MM.1S (cell line): ENCODE measurements at regions not wholly inside any gene's neighbourhood (a gene's known extent, or its start where the extent isn't known, plus 50 kb on each side); places are given as distances from the start of the nearest gene placed in this dataset.

Experiments
- DNase-seq: peaks from one replicate; pipeline ENCODE4 v3.0.0-alpha.2; 2015
- H2AFZ ChIP-seq: fragments of 300-600 bp; sonication (generic); 2 replicates; pipeline ENCODE4 v1.6.0; 2016; ENCODE audit warnings: antibody characterized with exemption, low read length
- H3F3A ChIP-seq: fragments of 300-600 bp; sonication (generic); 2 replicates; pipeline ENCODE4 v1.6.1; 2016; ENCODE audit warnings: mild to moderate bottlenecking, antibody characterized with exemption, low read length, moderate library complexity, mixed read lengths; ENCODE audit not compliant: insufficient read depth
- H3K27ac ChIP-seq: fragments of 300-600 bp; sonication (generic); 2 replicates; pipeline ENCODE4 v1.5.1; 2016; ENCODE audit warnings: mild to moderate bottlenecking, low read length
- H3K27me3 ChIP-seq: fragments of 300-600 bp; sonication (generic); replicated peaks from 2 replicates; pipeline ENCODE4 v1.6.0; 2016; ENCODE audit warnings: low read length; ENCODE audit not compliant: insufficient read depth
- H3K36me3 ChIP-seq: fragments of 300-600 bp; sonication (generic); replicated peaks from 2 replicates; pipeline ENCODE4 v1.6.1; 2016; ENCODE audit warnings: mild to moderate bottlenecking, low read length, mixed read lengths; ENCODE audit not compliant: insufficient read depth
- H3K4me1 ChIP-seq: fragments of 300-600 bp; sonication (generic); 2 replicates; pipeline ENCODE4 v1.6.1; 2016; ENCODE audit warnings: low read length, mixed read lengths
- H3K4me2 ChIP-seq: fragments of 300-600 bp; sonication (generic); 2 replicates; pipeline ENCODE4 v1.6.0; 2016; ENCODE audit warnings: low read depth, low read length
- H3K4me3 ChIP-seq: fragments of 300-600 bp; sonication (generic); 2 replicates; pipeline ENCODE4 v1.5.1; 2016; ENCODE audit warnings: low read length, mixed read lengths
- H3K79me2 ChIP-seq: fragments of 300-600 bp; sonication (generic); 2 replicates; pipeline ENCODE4 v1.6.1; 2016; ENCODE audit warnings: mixed run types, low read length, mixed read lengths
- H3K9ac ChIP-seq: fragments of 300-600 bp; sonication (generic); 2 replicates; pipeline ENCODE4 v1.6.1; 2016; ENCODE audit warnings: low read length, mixed read lengths
- H3K9me2 ChIP-seq: fragments of 300-600 bp; sonication (generic); replicated peaks from 2 replicates; pipeline ENCODE4 v1.6.1; 2016; ENCODE audit warnings: mild to moderate bottlenecking, low read length, mixed read lengths; ENCODE audit not compliant: insufficient read depth
- H3K9me3 ChIP-seq: fragments of 300-600 bp; sonication (generic); replicated peaks from 2 replicates; pipeline ENCODE4 v1.6.1; 2016; ENCODE audit warnings: mild to moderate bottlenecking, low read length, mixed read lengths; ENCODE audit not compliant: insufficient read depth
- H4K20me1 ChIP-seq: fragments of 300-600 bp; sonication (generic); 2 replicates; pipeline ENCODE4 v1.6.1; 2016; ENCODE audit warnings: mild to moderate bottlenecking, low read length, moderate library complexity, mixed read lengths; ENCODE audit not compliant: insufficient read depth
- EZH2 ChIP-seq: fragments of 300-600 bp; sonication (generic); optimal IDR thresholded peaks from 2 replicates; pipeline ENCODE3; 2017; ENCODE audit warnings: low read depth, mild to moderate bottlenecking, antibody characterized with exemption, low read length, mixed read lengths
- EZH2phosphoT487 ChIP-seq: fragments of 300-600 bp; sonication (generic); IDR thresholded peaks from 2 replicates; pipeline ENCODE4 v1.6.1; 2018; ENCODE audit warnings: antibody characterized with exemption, low read length
- TF ChIP-seq, protein P1 (sequence below): fragments of 300-600 bp; sonication (generic); IDR thresholded peaks from 2 replicates; pipeline ENCODE4 v1.5.1; 2016; ENCODE audit warnings: antibody characterized with exemption, low read length, mixed read lengths

DNA sequence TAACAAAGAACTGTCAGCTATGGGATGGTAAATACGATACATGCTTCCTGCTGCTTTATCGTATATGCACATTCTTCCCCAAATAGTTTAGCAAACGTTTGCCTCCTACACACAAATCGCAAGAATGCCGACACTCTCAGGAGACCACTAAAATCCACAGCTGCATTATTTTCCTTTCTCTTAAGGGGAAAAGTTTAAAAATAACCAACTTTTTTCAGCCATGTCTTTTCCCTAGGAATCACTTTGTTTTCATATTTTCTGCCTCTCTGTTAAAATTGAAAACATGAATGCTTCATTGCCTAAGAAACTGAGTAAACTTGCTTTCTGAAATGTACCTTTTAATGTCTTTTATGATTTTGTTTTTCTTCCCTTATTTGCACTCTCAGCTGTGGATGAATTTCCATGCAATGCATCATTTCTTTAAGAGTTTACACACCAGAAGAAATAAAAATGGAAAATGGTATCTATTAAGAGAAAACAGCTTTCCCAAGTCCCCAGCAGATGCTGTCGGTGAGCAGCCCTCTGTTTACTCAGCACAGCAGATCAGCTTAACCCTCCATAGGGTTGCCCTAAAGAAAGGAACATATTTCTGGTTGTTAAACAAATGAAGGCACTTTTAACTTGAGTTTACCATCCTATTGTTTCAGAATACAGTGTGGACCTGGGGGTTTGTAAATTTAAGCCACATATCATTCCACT is 66.2 kb downstream of the IZUMO3 start:
- Histone ChIP-seq H3K27me3 (no peaks in the 10 kb centered on the region), H3K9me3 (no peaks in the 10 kb centered on the region), H3K9me2 (no peaks in the 10 kb centered on the region), H3K9ac (no peak overlapping the region), H4K20me1 (no peaks in the 10 kb centered on the region), H3K4me1 (no peaks in the 10 kb centered on the region), H3F3A (no peaks in the 10 kb centered on the region), H3K36me3 (no peaks in the 10 kb centered on the region), H3K79me2 (no peaks in the 10 kb centered on the region), H3K27ac (no peak overlapping the region), H2AFZ (no peak overlapping the region), H3K4me3 (no peak overlapping the region), H3K4me2 (no peak overlapping the region)
- no peak for TF ChIP-seq EZH2
- DNase-seq: no peak

- H3K4me3 ChIP-seq: no peak overlapping the region
- no peaks in the 10 kb centered on the region for H4K20me1 ChIP-seq
- no peak overlapping the region for H3K9ac ChIP-seq
- H3K27ac ChIP-seq: no peak overlapping the region
- no peaks in the 10 kb centered on the region for H3K9me2 ChIP-seq
- H3K4me2 ChIP-seq: no peak overlapping the region
- H3K9me3 ChIP-seq: no peaks in the 10 kb centered on the region
- H3K27me3 ChIP-seq: no peaks in the 10 kb centered on the region
- H3K79me2 ChIP-seq: no peaks in the 10 kb centered on the region
- TF ChIP-seq EZH2phosphoT487 (no peak), EZH2 (no peak)
- TF ChIP-seq, protein P1, sequence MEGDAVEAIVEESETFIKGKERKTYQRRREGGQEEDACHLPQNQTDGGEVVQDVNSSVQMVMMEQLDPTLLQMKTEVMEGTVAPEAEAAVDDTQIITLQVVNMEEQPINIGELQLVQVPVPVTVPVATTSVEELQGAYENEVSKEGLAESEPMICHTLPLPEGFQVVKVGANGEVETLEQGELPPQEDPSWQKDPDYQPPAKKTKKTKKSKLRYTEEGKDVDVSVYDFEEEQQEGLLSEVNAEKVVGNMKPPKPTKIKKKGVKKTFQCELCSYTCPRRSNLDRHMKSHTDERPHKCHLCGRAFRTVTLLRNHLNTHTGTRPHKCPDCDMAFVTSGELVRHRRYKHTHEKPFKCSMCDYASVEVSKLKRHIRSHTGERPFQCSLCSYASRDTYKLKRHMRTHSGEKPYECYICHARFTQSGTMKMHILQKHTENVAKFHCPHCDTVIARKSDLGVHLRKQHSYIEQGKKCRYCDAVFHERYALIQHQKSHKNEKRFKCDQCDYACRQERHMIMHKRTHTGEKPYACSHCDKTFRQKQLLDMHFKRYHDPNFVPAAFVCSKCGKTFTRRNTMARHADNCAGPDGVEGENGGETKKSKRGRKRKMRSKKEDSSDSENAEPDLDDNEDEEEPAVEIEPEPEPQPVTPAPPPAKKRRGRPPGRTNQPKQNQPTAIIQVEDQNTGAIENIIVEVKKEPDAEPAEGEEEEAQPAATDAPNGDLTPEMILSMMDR: no peak
- DNase-seq: no peak
- H3K4me1 ChIP-seq: no peaks in the 10 kb centered on the region
- H2AFZ ChIP-seq: no peak overlapping the region
- H3K36me3 ChIP-seq: no peaks in the 10 kb centered on the region
- H3F3A ChIP-seq: no peaks in the 10 kb centered on the region
Observed at GRCh38 chr9:24464319-24464951, 81.3 kb downstream of the IZUMO3 start.

DNA sequence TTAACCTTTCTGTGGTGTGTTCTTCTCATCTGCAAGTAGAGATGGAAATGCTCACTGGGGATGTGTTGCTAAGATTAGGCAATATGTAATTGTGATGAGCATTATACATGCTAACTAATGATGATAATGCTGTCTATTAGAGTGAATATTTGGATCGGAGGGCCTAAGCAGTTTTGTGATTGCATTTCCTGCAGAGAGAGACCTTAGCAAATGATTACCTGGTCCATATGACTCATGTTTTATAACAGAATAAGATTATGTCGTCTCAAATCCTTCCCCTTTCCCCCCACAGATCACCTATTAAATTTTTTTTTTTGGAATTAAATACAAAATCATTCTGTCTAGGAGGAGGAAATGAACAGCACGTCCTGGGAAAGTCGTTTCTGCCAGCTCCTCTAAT is 82.7 kb downstream of the IZUMO3 start:
- Histone ChIP-seq H3K27ac (no peak overlapping the region), H3K36me3 (no peaks in the 10 kb centered on the region), H3K9me3 (no peaks in the 10 kb centered on the region), H3K4me1 (no peaks in the 10 kb centered on the region), H3K4me2 (no peak overlapping the region), H3F3A (no peaks in the 10 kb centered on the region), H3K79me2 (no peaks in the 10 kb centered on the region), H3K9ac (no peak overlapping the region), H2AFZ (no peak overlapping the region), H3K27me3 (no peaks in the 10 kb centered on the region), H3K4me3 (no peak overlapping the region), H3K9me2 (no peaks in the 10 kb centered on the region), H4K20me1 (no peaks in the 10 kb centered on the region)
- DNase-seq: no peak
- TF ChIP-seq EZH2: no peak
- no peak for TF ChIP-seq EZH2phosphoT487
- TF ChIP-seq, protein P1: no peak

GRCh38 chr9:24460781-24461180 is 84.9 kb downstream of the IZUMO3 start:
- H3F3A ChIP-seq: no peaks in the 10 kb centered on the region

More at GRCh38 chr9:24460781-24461180, 84.9 kb downstream of the IZUMO3 start:
- no peaks in the 10 kb centered on the region for H3K9me3 ChIP-seq
- no peaks in the 10 kb centered on the region for H3K36me3 ChIP-seq
- H2AFZ ChIP-seq: no peak overlapping the region
- H4K20me1 ChIP-seq: no peaks in the 10 kb centered on the region
- no peak for DNase-seq
- H3K4me1 ChIP-seq: no peaks in the 10 kb centered on the region
- H3K9me2 ChIP-seq: no peaks in the 10 kb centered on the region
- H3K4me3 ChIP-seq: no peak overlapping the region
- H3K79me2 ChIP-seq: no peaks in the 10 kb centered on the region
- TF ChIP-seq EZH2phosphoT487 (no peak), EZH2 (no peak)
- TF ChIP-seq, protein P1: no peak
- no peak overlapping the region for H3K27ac ChIP-seq
- no peaks in the 10 kb centered on the region for H3K27me3 ChIP-seq
- no peak overlapping the region for H3K9ac ChIP-seq
- H3K4me2 ChIP-seq: no peak overlapping the region
